Stimulated activated CD8-positive, alpha-beta memory T cell treated with anti-CD3 and anti-CD28 coated beads, Interleukin-7, amount 100 ng/mL, for 1 hour (primary cell): ENCODE measurements at regions not wholly inside any gene's neighbourhood (a gene's known extent, or its start where the extent isn't known, plus 50 kb on each side); places are given as distances from the start of the nearest gene placed in this dataset.
A peak's percentile ranks its signal among the peaks of the same experiment; 100 is the strongest.
"Not testable (repeated sequence)": the region's sequence is repeated elsewhere in the genome, so short reads cannot be mapped to it uniquely, and the experiment has no call there.

Experiments used
- DNase-seq, 2 donors: peaks; one replicate each; pipeline ENCODE4 v3.0.0-alpha.2; 2020; ENCODE audit warnings: low read depth in 2 of 2

DNA sequence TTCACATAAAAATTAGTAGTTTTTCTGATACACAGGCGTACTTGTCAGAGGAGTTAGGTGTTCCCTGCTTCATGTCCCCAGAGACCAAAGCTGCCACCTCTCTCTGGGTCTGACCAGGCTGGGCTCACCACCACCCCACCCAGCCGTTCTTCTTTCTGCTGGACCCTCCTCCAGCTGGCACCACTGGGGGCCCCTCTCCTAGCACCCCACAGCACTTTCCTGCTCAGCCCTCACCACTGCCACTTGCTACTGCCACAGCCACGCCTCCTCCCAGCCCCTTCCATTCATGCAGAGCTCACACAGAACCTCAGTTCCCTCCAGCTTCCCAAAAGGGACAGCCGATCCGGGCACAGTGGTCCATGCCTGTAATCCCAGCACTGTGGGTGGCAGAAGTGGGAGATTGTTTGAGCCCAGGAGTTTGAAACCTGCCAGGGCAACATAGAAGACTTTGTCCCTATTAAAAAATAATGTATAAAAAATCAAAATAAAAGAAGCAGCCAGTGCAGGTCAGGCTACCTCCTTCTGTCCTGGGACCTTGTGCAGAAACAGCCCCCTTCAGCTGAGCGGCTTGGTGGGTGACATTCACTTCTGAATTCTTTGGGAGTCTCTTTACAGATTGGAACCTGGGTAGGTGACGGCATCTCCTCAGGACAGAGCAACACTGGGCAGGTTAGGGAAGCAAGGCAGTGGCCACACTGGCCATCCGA lies 208.3 kb downstream of the TOMM20 start:
- no peak for DNase-seq

DNA sequence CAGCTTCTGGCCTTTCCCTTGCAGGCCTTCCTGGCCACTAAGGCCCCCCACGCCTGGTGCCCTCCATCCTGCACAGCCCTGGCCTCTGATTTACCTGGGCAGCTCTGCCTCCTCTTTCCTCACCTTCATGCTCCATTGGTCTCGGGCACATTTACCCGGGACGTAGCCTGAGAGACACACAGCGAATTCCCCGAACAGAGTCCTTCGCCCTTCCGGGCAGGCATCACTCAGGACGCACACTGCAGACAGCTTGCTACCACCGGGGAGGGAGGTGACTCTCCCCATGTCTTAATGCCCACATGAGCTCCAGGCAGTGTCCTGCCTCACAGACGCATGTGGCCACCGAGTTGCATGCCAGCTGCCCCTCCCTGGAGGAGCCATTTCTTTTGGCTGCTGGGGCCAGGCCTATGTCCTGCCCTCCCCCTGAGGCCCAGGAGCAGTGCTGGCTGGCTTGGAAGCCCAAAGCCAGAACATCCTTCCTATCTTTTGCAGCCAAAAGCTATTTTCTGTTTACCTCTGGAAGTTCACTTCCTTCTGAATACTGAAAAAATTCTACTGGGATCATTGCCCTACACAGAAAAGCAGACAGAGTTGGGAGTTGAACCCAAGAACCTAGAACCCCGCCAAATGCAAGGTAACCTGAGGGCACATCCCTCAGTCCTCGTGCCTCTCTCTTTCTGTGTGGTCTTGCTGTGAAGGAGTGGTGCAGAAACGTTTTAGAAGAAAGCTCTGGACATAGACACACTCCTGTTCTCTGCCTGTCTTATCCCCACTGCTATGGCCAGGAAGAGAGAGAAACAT lies 209.5 kb downstream of the TOMM20 start:
- no peak for DNase-seq

DNA sequence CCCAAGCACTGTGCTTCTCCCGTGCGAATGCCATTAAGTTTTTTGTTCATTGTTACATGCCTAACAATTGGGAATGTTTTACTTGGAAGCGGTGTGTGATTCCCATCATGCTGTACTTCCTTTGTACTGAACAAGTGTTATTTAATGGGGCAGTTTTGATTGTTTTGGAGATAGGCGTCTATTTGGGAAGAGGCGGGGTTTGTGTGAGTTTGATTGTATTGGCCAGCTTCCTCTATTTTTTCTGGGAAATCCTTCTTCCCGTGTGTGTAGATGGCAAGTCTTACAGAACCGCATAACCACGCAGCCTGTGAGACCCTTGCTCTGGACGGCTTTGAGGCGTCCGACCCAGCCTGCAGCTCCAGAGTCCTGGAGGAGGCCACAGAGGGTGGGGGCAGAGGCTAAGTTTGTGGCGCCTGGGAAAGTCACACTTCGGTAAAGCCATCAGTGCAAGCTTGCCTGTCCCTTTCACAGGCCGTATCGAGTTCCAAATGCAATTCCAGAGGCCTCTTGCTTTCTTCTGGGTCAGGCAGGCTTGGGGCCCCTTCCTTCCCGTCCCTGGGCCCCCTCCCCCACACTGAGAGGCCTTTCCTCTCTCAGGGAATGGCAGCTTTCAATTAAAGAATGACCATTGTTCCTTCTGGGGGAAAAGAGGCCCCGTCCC lies 210.3 kb downstream of the TOMM20 start:
- no peak for DNase-seq

DNA sequence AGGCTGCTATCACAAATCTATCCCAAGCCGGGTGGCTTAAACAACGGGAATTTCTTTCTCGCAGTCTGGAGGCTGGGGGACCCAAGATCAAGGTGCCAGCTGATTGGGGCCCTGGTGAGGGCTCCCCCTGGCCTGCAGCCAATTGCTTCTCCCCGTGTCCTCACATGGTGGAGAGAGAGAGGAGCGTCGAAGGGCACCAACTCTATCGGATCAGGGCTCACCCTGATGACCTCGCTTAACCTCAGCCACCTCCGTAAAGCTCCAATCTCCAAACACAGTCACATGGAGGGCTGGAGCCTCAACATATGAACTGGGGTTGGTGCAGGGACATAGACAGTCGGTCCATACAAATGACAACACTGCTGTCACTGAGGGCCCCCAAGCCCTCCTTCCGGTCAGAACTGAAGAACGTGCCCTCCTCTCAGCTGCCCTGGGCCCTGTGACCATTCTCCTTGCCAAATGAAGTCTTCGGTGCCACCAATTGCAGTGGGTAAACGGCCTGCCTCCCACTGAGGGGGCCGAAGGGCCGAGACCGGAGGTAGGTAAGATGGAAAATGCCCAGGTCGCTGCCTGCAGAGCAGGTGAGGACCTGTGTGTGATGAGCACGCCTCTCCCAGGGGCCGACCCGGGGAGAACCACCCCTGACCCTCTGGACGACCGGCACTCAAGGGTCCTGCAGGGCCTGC lies 211.0 kb downstream of the TOMM20 start:
- DNase-seq, result no peak

DNA sequence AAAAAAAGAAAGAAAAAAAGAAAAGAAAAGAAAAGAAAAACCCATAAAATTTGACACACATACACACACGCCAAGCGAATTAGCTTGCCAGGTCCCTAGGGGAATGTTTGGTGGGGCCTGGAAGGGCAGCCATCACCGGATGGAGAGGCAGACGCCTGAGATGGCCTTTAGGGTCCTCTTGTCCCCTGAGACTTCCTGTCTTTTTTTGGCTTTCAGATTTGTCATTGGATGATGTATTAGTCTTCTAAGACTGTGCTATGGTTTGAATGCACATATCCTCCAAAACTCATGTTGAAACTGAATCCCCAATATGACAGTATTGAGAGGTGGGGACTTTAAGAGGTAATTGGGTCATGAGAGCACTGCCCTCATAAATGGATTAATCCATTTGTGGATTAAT lies 211.8 kb downstream of the TOMM20 start:
- no peak for DNase-seq

DNA sequence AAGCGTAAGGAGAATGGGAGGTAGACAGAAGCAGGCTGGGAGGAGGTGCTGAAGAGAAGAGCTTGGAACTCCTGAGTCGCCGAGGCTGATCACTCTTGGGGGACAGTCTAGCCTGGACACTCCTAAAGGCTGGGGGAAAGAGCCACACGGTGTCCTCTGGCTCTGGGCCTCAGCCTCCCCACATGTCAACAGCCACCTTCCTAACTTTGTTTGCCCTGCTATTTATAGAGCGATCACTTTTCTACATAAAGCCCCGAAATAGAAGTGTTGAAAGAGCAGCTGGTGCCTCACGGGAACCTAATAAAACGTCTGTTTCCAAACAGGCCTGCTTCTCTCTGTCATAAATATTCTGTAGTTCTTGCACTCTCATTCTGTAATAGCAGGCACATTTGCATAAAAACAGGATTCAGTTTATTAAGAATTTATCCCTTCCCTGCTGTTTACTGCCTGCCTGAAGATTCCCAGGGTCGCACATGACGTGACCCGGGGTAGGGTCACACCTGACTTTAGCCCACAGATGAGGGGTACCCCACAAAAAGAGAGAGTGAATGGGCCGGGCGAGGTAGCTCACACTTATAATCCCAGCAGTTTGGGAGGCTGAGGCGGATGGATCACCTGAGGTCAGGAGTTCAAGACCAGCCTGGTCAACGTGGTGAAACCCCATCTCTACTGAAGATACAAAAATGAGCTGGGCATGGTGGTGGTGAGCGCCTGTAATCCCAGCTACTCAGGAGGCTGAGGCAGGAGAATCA lies 212.5 kb downstream of the TOMM20 start:
- DNase-seq, result no peak

DNA sequence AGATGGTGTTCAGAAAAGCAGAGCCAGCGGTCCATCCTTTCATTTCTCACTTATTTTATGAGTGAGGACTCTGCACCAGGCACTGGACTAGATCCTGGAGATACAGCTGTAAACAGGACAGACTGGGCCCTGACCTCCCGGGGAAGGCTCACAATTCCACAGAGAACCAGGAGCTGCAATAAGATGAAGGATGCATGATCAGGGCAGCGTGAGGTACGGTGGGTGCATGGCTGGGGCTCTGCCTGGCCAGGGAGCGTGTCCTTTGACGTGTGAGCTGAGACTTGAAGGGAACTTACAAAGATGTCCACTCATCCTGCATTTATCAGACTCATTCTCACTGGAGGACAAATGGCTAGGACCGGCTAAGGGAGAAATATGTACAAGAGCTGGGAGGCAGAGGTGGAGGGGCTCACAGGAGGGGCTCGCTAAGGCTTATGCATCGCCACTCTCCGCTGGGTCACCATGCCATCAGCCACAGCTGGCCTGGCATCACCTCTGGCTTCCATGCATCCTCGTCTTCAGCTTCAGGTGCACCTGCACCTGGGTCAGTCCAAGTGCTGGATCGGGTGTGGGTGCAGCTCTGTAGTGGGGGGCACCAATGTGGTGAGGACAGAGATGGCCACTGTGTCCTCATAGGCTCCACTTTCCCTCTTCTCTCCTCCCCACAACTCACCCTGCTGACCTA lies 213.9 kb downstream of the TOMM20 start:
- no peak for DNase-seq

DNA sequence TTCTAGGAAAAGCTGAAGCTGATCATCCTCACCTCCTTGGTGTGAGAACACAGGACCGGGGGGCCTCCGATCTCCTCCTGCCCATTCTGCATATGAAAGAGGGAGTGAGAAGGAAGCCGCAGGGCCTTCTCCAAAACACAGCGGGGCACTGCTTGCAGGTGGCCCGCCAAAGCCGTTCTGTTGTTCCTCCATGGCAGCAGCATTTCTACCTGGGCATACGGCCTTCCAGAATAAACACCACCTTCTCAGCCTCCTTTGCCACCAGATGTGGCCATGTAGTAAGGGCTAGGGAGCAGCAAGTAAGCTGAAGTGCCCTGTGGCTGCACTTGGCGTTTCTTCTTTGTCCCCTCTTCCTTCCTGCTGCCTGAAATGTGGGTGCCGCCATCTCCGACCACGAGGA lies 214.9 kb downstream of the TOMM20 start:
- DNase-seq, result no peak

DNA sequence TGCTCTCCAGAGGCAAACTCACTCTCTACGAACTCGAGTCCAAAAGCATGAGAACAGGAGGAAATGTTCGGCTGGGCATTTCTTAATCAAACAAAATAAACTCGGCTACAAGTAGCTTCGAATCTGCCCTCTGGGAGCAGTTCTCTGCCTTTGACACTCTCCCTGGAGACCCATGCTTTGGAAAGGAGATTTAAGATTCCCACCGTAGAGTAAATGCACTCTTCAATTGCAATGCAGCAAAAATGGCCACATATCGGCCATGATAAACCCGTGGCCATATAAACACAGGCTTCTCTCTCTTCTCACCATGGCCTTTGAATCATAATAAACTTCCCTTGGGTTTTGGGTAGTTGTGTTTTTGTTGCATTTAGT lies 215.4 kb downstream of the TOMM20 start:
- DNase-seq, result no peak

DNA sequence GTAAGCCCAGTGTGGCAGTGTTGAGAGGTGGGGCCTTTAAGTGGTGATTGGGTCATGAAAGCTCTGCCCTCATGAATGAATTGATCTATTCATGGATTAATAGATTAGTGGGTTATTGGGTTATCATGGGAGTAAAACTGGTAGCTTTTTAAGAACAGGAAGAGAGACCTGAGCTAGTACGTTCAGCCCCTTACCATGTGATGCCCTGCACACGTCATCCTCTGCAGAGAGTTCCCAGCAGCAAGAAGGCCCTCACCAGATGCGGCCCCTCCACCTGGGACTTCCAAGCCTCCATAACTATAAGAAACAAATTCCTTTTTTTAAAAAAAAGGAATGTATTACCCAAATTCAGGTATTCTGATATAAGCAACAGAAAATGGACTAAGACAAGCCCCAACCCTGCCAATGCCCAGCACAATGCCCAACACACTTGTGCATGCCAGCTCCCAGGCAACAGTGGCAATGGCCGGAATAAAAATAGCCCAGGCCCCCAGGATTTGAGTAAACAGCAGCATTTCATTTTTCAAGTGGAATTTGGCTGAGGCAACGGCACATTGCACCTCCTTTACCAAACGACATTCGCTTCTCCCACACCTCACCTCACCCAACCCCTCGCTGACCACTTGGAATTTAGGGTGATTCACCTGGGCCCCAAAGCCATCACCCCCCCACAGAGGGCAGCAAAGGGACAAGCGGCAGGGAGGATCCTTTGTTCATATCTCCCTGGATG lies 215.9 kb downstream of the TOMM20 start:
- DNase-seq, result no peak

DNA sequence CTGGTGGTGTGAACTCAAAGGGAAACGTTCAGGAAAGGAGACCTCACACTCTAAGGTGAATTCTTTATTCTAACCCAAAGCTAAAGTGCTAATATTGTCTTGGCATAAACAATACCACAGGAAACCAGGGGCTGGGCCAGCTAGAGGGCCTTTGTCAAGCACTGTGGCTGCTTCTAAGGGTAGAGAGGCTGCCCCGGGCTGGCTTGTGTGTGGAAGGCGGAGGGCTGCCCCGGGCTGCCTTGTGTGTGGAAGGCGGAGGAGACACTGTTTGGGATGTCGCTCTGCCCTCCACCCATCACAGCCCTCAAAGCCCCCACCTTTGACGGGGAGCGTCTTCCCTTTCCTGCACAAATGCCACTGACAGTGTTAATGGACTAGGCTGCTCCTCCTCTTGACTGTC lies 216.8 kb downstream of the TOMM20 start:
- peak in 1 of 2 donors; percentile 12 for DNase-seq

DNA sequence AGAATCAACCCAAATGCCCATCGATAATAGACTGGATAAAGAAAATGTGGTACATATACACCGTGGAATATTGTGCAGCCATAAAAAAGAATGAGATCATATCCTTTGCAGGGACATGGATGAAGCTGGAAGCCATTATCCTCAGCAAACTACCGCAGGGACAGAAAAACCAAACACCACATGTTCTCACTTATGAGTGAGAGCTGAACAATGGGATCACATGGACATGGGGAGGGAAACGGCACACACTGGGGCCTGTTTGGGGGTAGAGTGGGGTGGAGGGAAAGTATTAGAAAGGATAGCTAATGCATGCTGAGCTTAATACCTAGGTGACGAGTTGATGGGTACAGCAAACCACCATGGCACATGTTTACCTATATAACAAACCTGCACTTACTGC lies 217.5 kb downstream of the TOMM20 start:
- not testable (repeated sequence) for DNase-seq

DNA sequence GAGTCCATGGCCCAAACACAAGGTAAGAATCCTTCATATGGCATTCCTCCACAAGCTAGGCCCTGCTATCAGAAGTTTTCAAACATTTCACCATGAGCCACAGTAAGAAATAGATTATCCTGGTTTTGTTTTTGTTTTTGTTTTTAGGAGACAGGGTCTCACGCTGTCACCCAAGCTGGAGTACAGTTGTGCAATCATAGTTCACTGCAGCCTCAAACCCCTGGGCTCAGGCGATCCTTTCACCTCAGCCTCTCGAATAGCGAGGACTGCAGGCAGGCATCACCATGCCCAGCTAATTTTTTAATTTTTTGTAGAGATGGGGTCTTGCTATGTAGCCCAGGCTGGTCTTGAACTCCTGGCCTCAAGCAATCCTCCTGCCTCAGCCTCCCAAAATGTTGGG lies 218.8 kb downstream of the TOMM20 start:
- DNase-seq, result no peak

DNA sequence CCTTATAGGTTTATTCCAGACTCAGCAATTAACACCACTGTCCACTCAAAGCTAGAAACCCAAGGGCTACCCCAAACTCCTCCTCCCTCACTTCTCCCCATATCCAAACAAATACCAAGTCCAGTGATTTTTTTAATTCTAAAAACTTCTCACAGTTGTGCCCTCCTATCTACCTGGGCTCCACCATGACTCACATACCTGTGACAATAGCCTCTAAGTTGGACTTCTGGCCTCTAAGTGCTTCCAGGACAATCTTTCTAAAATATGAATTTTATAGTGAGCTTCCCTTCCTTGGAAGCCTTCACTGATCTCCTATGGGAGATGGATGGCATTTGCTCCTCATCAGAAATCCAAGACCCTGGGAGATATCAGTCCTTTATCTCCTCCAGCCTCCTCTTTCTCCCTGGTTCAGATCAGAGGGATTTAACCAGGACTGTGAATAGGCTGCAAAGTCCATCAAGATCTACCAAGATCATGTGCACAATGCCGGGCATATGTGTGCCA lies 219.3 kb downstream of the TOMM20 start:
- no peak for DNase-seq

DNA sequence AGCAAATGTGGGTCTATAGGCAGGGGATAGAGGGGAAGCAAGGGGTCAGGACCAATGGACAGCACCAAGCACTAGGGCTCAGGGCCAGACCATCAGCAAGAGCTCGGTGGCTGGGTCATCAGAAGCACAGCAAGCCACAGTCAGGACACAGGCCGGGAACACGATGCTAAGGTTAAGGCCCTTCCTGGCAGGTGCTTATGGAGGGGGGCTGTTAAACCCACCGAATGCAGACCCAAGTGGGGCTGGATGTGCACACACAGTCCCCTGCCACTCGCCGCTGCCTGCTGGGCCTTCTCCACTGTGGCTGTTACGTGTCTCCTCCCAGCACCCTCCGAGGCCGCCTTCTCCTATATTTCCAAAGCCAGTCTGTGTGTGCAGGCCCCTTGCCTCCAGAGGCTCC lies 220.1 kb downstream of the TOMM20 start:
- no peak for DNase-seq

DNA sequence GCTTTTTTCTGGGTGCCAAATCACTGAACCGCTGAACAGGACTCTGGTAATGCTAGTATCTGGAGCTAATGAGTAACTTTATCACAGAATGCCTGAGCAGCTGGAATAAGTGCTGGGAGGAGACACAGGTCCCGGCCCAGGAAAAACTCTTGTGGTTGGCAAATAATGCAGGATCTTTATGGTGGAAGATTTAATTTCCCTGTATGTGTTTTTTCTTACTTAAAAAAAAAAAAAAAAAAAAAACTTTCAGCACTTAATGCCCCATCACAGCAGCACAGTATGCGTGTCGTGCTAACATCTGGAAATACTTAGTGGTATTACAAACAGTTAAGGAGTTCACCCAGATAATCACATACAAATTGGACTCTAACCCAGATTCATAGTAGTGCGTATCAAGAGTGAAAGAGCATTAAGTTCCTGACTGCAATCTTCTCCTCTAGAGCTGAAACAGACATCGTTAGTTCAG lies 220.7 kb downstream of the TOMM20 start:
- DNase-seq, result no peak

DNA sequence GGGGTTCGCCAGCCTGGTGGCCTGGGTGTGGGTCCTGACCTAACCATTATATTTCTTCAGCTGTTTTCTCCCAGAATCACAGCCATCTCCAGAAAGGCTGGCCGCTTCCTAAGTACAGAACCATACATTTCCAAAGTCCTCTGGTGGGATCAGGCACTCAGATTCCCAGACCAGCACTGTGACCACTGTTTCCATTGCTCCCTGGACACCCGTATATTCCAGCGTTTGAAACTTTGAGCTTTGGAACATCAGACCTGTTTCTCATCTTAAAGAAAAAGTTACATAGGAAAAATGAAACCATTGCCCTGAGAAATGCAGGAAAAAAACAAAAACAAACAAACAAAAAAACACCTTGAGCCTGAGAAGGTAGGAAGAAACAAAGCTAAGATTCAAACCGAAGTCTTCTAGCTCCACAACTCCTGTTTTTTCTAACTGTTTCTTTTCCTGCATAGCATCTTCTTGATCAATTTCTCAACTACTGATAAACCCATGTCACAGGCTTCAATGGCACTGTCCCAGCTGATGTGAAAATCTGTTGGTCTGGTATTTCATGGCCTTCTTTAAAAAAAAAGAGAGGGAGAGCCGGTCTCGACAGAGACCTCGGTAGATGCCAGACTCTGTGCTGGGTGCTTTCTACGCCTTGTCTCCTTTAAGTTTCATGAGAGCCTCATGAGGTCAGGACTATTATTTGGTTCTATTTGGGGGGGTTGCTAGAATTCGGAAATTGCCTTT lies 221.3 kb downstream of the TOMM20 start:
- DNase-seq, result no peak

DNA sequence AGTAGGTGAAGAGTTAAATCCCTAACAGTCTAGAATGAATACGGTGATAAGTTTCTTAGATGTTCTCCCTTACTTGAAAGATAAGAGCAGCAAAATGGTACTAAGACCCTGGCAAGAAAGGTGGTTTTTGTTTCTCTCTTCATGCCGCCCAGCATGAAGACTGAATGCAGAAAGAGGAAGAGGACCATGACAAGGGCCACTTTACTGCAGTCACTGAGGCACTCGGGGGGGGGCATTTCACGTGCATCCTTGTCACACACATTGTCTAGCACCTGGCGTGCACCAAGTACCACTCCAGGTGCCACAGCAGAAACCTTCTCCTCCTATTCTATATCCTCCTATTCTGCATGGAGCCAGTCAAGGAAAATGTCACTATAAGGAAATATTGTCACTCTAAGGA lies 222.0 kb downstream of the TOMM20 start:
- DNase-seq, result no peak
